ENCODE measurements at regions not wholly inside any gene's neighbourhood (a gene's known extent, or its start where the extent isn't known, plus 50 kb on each side); places are given as distances from the start of the nearest gene placed in this dataset.

DNA sequence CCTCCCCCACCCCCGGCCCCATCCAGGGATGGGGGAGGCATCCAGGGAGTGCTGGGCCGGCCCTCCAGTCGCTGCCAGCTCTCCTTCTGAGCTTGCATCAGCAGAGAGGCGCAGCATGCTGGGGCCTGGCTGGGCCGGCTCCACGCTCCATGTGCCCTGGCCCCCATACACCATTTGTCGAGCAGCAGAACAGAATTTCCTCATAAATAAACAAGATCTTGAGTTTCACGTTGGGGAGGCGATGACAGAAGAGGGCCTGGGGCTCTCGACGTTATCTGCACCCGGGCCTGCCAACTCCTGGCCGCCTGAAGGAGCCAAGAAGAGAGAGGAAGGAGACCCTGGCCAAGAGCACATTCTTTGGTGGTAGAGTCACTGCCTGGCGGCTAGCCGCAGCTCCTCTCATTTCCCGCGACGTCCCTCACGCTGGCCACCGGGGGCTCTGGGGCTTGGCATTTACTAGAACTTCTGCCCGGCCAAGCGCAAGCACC lies 177.0 kb downstream of the FGF18 start:
- Histone ChIP-seq H2BK15ac (ENCODE audit: low read length) (no peak overlapping the region), H3K36me3 (ENCODE audit: control insufficient read depth in 2 of 4, insufficient read depth in 4 of 4, low read length in 3 of 4) (no peaks in the 10 kb centered on the region), H3K23me2 (ENCODE audit: low read depth, low read length) (peaks cover 6% of the 10 kb centered on the region; the same call in 1 of the 2 replicates), H4K8ac (ENCODE audit: extremely low read depth, insufficient read depth, low read length) (no peak overlapping the region), H3K79me2 (ENCODE audit: control insufficient read depth in 1 of 2, insufficient read depth in 2 of 2, low read length in 2 of 2) (no peaks in the 10 kb centered on the region), H4K91ac (replicated peaks; ENCODE audit: insufficient read length, low read length) (no peak overlapping the region), H2BK5ac (ENCODE audit: low read depth, low read length) (no peak overlapping the region), H3K4me3 (ENCODE audit: extremely low read depth in 1 of 4, insufficient read depth in 2 of 4, low read depth in 3 of 4, low read length in 4 of 4) (no peak overlapping the region), H3K56ac (replicated peaks; ENCODE audit: insufficient read length, low read depth, low read length) (no peak overlapping the region), H2BK12ac (ENCODE audit: low read depth, low read length) (no peak overlapping the region), H3K79me1 (ENCODE audit: low read depth, low read length) (no peaks in the 10 kb centered on the region), H2AK5ac (ENCODE audit: low read depth, low read length) (no peak overlapping the region), H2BK120ac (replicated peaks; ENCODE audit: low read depth, low read length) (no peak overlapping the region), H3K18ac (ENCODE audit: extremely low read depth, low read length) (peak overlapping the region; percentile 60; the same call in 1 of the 2 replicates), H2BK20ac (ENCODE audit: low read length) (0 out of 2 replicates have a peak overlapping the region, but pooled peaks have one; percentile 55), H4K20me1 (replicated peaks in 1 of 2; ENCODE audit: control insufficient read depth in 1 of 2, insufficient read depth in 2 of 2, low read length in 2 of 2) (peaks cover 0 to 2% of the 10 kb centered on the region in 2 experiments), H3K4me1 (replicated peaks in 1 of 4; ENCODE audit: control insufficient read depth in 3 of 4, insufficient read depth in 4 of 4, low read length in 3 of 4) (peaks cover 0 to 6% (median 0%) of the 10 kb centered on the region in 4 experiments; a peak in 1 of 7 replicates), H3K4ac (replicated peaks; ENCODE audit: insufficient read length, low read depth, low read length) (no peak overlapping the region), H3K27me3 (replicated peaks in 1 of 4; ENCODE audit: control insufficient read depth in 3 of 4, extremely low read depth in 1 of 4, insufficient read depth in 3 of 4, low read length in 3 of 4) (no peaks in the 10 kb centered on the region; a peak in 1 of 7 replicates), H3K27ac (ENCODE audit: low read depth, low read length) (no peak overlapping the region), H2AFZ (ENCODE audit: low read length) (peak overlapping the region; percentile 81; the same call in 1 of the 2 replicates), H4K5ac (ENCODE audit: insufficient read length, low read depth, low read length) (no peak overlapping the region), H3K9me3 (ENCODE audit: insufficient read depth in 2 of 2, low read depth in 1 of 2, low read length in 1 of 2) (no peaks in the 10 kb centered on the region), H3K4me2 (ENCODE audit: insufficient read depth in 1 of 2, low read depth in 2 of 2, low read length in 2 of 2) (no peak overlapping the region), H3K14ac (ENCODE audit: insufficient read length) (no peak overlapping the region), H3K23ac (ENCODE audit: insufficient read length) (no peak overlapping the region), H3K9ac (replicated peaks in 1 of 4; ENCODE audit: extremely low read depth in 1 of 4, low read depth in 3 of 4, low read length in 3 of 4) (no peak overlapping the region)
- WGBS, 2 experiments (ENCODE audit: extremely low coverage in 1 of 2, insufficient coverage in 1 of 2, insufficient read length in 1 of 2, insufficient replicate concordance in 2 of 2, low coverage in 1 of 2, low lambda C conversion rate in 2 of 2, missing lambda C conversion rate in 1 of 2) = 65% methylated on average over 22 of the region's 22 CpGs; no CpG with 5 or more reads in 1 of the 2 experiments
- FAIRE-seq (no peak), DNase-seq (ENCODE audit: low read depth in 1 of 2, low spot score in 2 of 2) (peak; percentile 43 to 63)
- ChIA-PET POLR2A (ENCODE audit: partially characterized antibody) (interaction anchor here (0.7 to 1.9 kb wide), 3 partner anchors 15 to 178 kb away, joined by 3 to 4 read pairs (median 3); partner anchors contain the start of gene FGF18), CTCF (ENCODE audit: partially characterized antibody) (interaction anchor here (0.6 to 3.5 kb wide), 13 partner anchors 9 to 312 kb away, joined by 3 to 18 read pairs (median 3); no protein-coding TSS in a partner anchor)
- peak; percentile 36 to 54; a peak in 3 of 4 replicates for TF ChIP-seq RAD21 (IDR thresholded peaks at IDR 0.05 in 1 of 2, conservative IDR thresholded peaks at IDR 0.05 in 1 of 2; ENCODE audit: low read depth in 2 of 2, low read length in 2 of 2)
- TF ChIP-seq SIX5 (IDR thresholded peaks at IDR 0.05; ENCODE audit: low read depth, low read length) = no peak
- TF ChIP-seq ATF3 (IDR thresholded peaks at IDR 0.05; ENCODE audit: insufficient read depth, low read depth, low read length) = 0 out of 2 replicates have a peak, but pooled peaks have one; percentile 2
- TF ChIP-seq E2F6 (IDR thresholded peaks at IDR 0.05) = peak; percentile 39; the same call in 1 of the 2 replicates
- TF ChIP-seq JUND (IDR thresholded peaks at IDR 0.05; ENCODE audit: low read length) = peak; percentile 77
- TF ChIP-seq, protein P1, sequence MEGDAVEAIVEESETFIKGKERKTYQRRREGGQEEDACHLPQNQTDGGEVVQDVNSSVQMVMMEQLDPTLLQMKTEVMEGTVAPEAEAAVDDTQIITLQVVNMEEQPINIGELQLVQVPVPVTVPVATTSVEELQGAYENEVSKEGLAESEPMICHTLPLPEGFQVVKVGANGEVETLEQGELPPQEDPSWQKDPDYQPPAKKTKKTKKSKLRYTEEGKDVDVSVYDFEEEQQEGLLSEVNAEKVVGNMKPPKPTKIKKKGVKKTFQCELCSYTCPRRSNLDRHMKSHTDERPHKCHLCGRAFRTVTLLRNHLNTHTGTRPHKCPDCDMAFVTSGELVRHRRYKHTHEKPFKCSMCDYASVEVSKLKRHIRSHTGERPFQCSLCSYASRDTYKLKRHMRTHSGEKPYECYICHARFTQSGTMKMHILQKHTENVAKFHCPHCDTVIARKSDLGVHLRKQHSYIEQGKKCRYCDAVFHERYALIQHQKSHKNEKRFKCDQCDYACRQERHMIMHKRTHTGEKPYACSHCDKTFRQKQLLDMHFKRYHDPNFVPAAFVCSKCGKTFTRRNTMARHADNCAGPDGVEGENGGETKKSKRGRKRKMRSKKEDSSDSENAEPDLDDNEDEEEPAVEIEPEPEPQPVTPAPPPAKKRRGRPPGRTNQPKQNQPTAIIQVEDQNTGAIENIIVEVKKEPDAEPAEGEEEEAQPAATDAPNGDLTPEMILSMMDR (IDR thresholded peaks at IDR 0.05; ENCODE audit: control extremely low read depth in 1 of 3, insufficient read depth in 1 of 3, low read depth in 1 of 3, low read length in 3 of 3) = peak; percentile 32 to 44 (median 44)
- no peak for TF ChIP-seq BRCA1 (IDR thresholded peaks at IDR 0.05; ENCODE audit: low read depth, low read length)
- TF ChIP-seq TEAD4 (IDR thresholded peaks at IDR 0.05; ENCODE audit: low read depth, low read length) = peak; percentile 57; the same call in 1 of the 2 replicates
- TF ChIP-seq TCF12 (IDR thresholded peaks at IDR 0.05; ENCODE audit: low read depth, low read length) = no peak

Measured in H1 (cell line).